Esophagus mucosa (tissue), 1 donor: ENCODE measurements at regions not wholly inside any gene's neighbourhood (a gene's known extent, or its start where the extent isn't known, plus 50 kb on each side); places are given as distances from the start of the nearest gene placed in this dataset.
"Not testable (repeated sequence)": the region's sequence is repeated elsewhere in the genome, so short reads cannot be mapped to it uniquely, and the experiment has no call there.

ENCODE experiments used
- ATAC-seq: fragments of 200-7000 bp; cut with Tn5 transposase; one replicate; pipeline ENCODE4 v1.9.1; 2020
- donor health status: DM: yes; HTN: yes; CAD: no.

DNA sequence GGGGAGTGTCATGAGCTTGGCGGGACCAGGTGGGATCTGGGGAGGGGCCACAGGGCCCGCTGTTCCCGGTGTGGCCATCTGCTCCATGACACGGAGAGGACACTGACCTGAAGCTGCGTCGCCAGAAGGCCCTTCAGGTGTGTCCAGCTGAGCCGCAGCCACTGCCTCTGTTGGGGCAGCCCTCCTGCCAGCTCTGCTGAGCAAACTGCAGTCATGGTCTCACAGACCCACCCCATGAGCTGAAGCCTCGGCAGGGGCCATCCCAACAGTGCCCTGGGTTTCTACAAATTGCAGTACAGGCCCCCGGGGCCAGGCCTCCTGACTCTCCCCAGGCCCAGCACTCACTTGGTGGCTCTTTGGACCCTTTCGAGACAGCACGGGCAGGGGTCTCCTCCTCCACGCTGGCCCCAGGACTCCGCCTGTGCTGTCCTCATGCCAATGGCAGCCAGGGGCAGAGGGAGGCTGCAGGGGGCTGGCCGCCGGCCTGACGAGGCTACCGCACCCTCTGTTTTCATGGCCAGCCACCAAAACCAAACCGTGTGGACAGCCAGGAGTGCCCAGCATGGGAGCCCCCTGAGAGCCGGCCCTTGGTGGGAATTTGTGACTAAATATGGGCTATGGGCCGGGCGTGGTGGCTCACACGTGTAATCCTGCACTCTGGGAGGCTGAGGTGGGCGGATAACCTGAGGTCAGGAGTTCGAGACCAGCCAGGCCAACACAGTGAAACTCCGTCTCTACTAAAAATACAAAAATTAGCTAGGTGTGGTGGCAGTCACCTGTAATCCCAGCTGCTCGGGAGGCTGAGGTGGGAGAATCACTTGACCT, 175.2 kb upstream of the SALL3 start:
- no peak for ATAC-seq

DNA sequence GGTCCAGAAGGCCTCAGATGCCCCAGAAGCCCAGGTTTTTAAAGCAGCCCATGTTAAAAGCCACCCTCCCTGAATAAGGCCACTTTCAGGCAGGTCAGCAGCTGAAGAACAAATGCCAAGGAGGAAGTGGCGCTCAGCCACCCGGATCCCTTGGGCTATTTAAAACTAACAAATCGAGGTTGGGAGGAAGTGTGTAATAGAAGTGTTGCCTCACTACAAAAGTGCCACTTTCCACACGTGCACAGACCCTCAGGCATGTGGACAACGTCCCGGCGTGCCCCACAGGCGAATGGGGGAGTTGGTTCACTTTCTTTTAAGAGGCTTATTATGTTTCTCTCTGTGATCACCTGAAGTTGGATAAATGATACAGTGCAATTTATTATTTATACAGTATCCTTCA, 173.8 kb upstream of the SALL3 start:
- no peak for ATAC-seq

DNA sequence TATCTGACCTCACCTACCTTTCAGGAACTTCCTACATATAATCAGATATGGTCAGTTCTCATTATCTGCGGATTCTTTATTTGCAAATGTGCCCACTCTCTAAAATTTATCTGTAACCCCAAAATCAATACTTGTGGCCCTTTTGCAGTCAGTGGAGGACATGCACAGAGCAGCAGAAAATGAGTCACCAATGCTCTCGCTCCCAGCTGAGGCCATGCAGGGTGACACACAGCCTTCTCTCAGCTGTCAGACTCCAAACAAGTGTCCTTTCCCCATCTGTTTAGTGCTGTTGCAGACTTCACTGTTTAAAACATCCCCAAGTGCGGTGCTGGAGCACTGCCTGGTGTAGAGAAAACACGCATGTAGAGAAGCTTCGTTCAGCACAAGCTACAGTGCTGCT, 171.9 kb upstream of the SALL3 start:
- no peak for ATAC-seq

DNA sequence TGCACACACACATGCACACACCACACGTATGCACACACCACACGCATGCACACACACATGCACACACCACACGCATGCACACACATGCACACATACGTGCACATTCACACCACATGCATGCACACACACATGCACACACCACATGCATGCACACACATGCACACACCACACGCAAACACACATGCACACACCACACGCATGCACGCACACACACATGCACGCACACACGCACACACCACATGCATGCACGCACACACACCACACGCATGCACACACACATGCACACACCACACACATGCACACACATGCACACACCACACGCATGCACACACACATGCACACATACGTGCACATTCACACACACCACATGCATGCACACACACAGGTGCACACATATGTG, 169.8 kb upstream of the SALL3 start:
- no peak for ATAC-seq

DNA sequence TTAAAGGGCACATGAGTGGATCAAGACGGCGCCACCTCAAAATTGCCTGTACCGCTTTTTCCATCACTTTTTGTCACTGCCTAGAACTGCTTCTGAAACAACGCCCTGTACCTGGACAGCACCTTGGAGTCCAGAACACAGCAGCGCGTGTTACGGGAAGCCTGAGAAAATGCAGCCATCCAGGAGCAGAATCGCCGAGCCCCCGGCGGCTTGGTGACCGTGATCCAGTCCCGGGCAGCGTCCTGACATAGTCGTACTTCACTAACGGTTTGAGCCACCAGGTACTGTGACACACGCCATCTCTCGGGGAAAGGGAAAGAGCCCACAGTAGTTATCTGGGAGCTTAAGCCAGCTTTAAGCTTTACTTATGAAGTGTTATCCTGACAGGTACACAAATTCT, 168.9 kb upstream of the SALL3 start:
- ATAC-seq = no peak

DNA sequence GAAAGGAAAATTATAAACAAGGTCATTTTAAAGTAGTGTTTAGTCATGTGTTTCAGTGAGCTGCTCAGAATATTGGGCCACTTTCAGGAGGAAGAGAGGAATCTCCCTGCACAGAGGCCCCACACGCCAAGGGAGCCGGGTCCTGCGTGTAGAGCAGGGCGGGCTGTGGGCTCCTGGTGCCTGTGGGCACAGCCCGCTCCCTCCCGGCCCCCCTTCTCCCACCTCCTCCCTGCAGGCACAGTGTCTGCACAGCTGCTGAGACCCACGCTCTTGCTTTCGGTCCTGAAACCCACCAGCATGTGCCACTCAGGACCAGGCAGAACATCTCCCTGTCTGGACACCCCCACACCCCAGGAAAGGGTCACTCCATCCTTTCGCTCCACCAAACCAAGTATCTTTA, 167.6 kb upstream of the SALL3 start:
- no peak for ATAC-seq

DNA sequence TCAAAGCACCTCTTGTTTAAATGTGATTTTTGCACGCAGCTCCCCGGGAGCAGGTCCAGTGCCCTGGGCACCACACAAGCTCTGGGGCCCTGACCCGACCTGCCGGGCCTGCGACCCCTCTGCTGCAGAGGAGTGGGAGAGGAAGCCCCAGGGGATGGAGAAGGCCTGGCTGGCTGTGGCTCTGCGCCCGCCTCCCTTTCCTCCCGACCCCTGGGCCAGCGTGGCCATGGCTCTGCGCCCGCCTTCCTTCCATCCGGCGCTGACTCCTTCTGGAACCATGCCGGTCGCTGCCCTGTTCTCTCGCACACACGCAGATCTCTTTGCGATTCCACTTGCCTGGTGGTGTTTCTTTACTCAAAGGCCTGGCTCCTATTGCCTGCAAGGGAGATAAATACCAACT, 166.5 kb upstream of the SALL3 start:
- no peak for ATAC-seq

DNA sequence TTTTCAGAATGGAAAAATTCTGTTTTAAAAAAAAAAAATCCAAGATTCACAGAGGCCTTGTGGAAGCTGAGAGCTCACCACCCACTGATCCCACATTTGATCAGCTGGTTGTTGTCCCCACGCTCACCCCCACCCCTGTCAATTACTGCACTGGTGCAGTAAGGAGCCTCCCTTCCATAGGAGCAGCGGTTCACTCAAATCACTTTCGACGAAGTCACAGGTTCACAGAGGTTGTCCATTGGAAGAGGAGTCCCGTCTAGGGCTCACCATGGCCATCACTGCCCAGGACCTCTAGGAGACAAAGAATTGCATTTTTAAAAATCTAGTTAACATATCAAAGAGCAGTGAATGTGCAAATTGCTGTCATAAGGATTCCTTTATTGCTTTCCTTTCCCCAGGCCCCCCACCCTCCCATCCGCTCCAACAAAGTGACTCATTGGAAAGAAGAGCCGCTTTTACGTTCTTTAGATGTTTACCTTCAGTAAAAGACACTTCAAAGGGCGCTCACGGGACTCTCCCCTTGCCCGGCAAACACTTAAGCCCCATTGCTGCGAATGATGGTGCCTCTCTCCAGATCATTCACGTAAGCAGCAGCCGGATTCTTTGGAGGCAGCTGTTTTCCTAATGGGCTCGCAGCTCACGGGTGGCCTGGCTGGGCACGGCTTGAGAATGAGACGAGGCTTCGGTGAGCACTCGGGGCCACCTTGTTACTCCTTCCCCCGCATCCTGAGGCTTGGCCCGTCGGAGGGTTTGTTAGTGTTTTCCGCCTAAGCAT, 165.5 kb upstream of the SALL3 start:
- ATAC-seq = no peak

DNA sequence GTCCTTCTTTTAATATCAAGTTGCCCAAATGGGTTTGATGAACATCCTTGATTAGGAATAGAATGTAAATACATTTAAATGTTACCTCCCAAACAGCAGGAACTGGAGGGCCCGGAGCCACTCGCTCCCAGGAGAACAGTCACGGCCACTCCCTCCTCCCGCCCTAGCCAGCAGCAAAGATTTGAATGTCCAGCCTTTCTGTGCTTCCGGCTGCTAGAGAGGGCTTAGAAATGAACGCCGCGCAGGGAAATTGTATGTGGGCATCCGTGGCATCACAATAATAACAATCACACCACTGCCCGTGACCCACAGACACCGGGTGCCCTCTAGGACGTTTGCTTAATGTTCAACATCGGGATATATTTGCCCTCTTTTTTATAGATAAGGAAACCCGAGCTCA, 164.9 kb upstream of the SALL3 start:
- no peak for ATAC-seq

DNA sequence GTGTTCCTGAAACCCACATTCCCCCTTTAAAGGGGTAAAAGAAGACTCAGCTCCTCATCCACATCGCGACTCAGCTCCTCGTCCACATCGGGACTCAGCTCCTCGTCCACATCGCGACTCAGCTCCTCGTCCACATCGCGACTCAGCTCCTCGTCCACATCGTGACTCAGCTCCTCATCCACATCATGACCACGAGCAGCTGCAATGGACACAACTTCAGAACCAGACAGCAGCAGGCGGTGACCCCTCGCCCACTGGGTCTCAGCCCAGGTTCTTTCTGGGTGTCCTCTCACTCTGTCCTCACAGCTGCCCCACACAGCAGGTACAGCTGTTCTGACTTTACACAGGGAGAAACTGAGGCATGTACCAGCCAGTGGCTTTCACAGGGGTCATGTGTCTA, 163.5 kb upstream of the SALL3 start:
- ATAC-seq = no peak

DNA sequence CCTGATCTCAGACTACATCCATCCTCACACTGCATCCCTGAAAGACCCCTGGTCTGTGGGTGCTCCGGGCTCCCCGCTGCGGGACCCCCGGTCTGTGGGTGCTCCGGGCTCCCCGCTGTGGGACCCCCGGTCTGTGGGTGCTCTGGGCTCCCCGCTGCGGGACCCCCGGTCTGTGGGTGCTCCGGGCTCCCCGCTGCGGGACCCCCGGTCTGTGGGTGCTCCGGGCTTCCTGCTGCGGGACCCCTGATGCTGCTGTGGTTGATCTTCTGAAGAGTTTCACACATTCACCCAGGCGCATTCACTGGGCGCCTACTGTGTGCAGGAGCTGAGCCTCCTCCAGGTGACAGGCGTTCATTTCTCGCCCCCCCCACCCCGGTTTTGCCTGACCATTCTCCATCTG, 162.7 kb upstream of the SALL3 start:
- no peak for ATAC-seq

DNA sequence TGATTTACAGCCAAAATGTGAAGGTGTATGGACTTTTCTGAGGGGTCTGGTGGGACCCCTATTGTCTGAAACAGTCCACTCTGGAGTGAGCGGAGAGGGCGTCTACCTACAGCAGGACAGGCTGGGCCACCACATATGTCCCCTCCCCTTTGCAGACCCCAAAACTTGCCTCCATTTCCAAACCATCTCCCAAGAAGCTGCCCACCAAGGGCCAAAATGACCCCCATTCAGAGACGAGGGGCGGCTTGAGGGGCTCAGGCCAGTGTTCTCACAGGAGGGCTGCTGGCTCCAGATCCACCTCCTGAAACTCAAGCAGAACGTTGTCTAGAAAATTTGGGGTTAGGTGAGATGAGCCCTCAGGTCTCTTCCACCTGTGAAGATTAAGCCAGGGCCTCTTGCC, 161.1 kb upstream of the SALL3 start:
- no peak for ATAC-seq

DNA sequence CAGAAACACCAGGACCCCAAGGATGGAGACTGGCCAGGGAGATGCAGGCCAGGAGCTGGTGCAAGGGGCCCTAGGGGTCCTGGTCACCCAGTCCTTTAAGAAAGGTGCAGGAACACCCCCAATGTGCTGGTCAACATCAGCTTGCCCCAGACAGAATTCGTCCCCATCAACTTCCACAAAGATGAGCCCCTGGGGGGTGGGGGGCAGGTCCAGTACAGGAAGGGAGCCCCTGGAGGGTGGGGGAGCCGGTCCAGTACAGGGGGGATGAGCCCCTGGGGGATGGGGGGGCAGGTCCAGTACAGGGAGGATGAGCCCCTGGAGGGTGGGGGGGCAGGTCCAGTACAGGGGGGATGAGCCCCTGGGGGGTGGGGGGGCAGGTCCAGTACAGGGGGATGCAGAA, 160.7 kb upstream of the SALL3 start:
- ATAC-seq = no peak

DNA sequence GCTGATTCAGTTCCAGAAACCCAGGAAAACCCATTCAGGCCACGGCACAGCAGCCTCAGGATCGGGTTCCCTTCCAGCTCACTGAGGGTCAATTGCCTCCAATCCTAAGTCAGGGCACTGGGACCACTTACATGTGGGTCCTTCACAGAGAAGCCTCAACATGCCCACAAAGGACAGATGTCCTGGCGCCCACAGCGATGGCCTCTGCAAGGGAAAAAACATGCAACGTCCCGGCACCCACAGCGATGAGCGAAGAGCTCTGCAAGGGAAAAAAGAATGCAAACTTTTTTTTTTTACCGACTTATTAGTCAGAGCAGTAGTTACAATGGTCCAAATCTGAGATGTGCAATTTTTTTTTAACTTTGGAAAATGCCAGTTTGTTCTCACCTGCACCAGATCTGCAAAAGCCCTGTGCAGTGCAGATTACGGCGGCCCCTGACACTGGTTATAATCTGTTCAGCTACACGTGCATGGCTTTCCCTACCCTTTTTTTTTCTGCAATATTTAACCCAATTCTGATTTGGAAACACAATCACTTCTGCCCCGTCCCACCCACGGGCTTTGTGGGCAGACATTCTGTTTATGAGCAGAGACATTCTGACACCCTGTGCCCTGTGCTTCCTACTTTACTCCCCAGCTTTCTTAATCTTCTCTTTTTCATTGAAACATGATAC, 159.3 kb upstream of the SALL3 start:
- ATAC-seq = no peak

DNA sequence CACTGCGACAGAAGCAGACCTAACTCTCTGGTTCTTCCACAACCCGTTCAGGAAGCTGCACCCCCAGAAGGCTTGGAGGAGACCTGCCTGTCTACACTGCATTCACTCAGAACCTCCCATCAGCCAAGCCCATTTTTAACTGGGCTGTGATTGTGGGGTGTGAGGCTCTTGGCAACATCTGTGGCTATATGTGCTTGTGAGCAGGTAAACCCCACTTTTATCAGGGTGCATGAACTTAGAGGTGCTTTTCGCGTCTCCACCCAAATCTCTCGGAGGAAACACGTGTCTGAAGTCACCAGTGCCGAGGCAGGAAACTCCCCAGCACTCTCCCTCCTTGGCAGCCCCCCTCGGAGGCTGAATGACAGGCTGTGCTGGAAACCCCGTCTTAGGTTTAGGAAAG, 158.2 kb upstream of the SALL3 start:
- ATAC-seq = no peak

DNA sequence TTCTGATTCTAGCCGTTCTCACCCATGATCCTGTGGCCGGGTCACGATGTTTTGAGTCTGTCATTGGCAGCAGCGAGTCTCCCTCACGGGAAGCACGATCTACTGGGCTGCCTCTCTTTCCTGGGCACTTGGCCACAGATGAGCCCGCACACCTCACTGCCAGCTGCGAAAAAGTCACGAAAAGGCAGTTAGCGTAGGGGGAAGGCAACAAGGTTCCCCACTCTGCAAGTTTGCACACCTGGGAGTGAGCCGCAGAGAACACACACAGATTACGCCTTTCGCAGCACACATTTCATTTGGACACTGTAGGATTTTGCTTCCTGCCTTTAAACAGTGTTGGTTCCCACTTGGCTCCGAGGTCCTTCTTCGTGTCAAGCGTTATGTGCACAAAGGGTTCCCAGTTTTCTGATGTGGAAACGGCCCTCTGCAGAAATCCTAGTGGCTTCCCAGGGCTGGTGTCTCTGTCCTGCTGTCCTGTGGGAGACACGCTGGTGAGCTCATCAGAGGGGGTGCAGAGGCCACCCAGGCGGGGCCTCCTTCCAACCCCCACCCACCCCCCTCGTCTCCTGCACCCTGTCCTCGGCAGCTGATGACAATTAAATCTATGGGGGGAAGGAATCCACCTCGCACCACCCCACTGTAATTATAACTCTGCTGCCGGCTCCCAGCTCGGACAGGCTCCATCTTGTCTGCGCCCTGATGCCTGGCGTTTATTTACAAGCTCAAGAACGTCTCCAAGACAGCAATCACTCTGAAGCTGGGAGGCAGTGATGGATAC, 157.3 kb upstream of the SALL3 start:
- no peak for ATAC-seq

DNA sequence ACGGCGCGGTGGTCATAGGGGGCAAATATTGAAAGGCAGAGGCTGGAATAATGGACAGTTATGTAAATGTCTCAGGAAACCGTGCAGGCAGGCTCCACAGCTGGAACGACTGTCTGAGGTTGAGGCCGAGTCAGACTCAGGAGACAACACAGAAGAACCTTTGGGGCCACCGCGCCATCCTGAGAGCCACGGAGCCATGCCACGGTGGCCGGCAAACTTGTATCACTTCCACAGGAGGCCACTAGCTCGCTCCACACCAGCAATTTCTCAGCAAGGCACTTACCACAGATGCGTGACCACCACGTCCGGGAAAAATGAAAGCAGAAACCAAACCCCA, 156.7 kb upstream of the SALL3 start:
- ATAC-seq = no peak

DNA sequence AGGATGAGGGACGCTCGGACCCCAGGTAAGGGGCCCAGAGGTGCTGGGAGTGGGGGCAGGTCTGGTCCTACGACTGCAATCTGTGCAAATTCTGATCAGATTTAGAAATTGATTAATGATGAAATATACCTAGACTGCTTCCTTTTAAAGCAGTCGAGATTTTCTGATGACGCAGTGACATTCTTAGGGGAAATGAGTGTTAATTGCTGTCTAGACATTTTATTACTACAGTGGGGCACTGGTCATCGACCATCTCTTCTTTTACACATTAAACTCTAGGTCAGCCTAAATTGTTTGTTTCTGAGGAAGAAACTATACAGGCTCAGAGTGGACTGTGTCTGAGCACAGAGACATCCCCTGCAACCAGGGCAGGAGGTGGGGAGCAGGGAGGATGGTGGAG, 154.4 kb upstream of the SALL3 start:
- ATAC-seq = no peak

DNA sequence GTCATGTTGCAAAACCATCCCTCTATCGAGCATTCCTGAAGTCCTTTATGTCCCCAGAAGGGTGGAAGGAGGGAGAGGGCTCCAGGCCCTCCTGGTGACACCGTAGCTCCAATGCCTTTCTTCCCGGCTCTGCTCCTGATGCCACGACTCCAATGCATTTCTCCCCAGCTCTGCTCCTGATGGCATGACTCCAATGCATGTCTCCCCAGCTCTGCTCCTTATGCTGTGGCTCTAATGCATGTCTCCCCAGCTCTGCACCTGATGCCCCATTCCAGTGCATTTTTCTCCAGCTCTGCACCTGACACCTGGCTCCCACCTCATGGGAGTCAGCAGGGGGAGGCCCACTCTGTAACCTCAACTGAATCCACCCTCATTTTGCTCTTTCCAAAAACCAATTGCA, 153.0 kb upstream of the SALL3 start:
- ATAC-seq = no peak

DNA sequence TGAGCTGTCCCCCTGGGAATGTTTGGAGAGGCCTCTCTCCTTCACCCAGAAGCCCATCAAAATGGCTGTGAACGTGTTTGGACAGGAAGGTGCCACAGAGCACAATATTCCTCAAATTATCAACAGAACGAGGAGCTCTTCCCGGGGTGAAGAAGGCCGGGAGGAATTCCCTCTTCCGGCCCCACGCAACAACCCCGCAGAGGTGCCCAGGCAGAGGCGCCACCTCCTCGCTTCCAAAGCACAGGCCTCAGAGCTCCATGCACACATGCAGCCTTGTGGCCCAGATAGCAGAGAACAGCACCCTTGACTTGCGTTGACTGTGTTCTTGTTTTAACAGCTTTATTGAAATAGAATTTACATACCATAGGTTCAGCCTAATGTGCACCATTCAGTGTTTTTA, 152.5 kb upstream of the SALL3 start:
- no peak for ATAC-seq

DNA sequence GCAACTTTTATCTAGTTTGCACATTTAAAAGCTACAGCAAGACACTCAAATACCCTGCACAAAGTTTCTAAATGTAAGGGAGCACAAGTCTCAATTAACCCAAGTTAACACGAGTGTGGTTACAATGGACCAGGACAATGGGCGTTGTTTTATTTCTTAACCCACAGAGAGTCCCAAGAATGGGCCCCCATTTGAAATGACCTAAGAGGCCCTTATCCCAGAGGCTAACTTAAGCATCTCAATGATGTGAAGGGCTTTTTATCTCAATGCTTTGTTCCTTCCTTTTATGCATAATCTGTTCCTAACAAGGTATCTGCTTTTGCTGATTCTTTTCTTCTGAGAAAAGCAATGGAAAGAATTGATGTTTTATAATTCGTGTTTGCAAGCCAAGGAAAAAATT, 151.5 kb upstream of the SALL3 start:
- no peak for ATAC-seq

DNA sequence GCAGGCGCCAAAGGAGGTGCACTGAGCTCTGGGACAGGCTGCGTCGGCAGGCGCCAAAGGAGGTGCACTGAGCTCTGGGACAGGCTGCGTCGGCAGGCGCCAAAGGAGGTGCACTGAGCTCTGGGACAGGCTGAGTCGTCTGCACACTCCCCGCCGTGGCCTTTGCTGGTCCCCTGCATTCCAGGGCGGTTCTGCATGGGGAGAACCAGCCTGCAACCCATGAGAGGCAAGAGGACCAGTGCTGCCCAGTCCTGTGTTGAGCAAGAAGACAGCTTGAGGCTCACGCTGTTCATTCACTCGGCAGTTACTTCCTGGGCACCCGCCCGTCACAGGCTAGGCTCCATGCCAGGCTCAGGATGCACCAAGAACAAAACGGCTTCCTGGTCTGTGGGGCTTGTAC, 150.6 kb upstream of the SALL3 start:
- not testable (repeated sequence) for ATAC-seq

DNA sequence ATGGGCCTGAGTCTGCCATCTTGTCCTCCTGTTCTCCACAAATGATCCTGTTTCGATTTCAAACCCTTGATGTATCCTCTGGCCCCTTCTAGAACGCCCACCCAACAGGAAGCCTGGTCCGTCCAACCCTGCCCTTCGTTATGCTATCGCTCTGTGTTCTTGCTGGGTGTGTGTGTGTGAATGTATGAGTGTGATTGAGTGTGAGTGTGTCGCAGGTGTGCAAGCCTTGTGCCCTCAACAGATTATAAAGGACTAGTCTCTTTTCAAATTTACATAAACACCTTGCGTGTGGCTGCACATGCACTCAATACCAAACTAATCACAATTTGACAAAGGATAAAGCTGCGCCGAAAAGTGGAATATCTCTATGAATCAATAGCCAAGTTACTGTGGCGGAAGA, 149.5 kb upstream of the SALL3 start:
- no peak for ATAC-seq
